Osteoblast (primary cell): ENCODE measurements at regions not wholly inside any gene's neighbourhood (a gene's known extent, or its start where the extent isn't known, plus 50 kb on each side); places are given as distances from the start of the nearest gene placed in this dataset.
A peak's percentile ranks its signal among the peaks of the same experiment; 100 is the strongest.

Source experiments
- DNase-seq: peaks from one replicate; pipeline ENCODE4 v3.0.0; 2011; ENCODE audit warnings: low spot score, mixed read lengths; ENCODE audit not compliant: insufficient read length; ENCODE audit errors: missing footprints
- H2AFZ ChIP-seq: 2 replicates; pipeline ENCODE4 v1.6.0; 2011; ENCODE audit warnings: mild to moderate bottlenecking, low read length
- H3K27ac ChIP-seq: 2 replicates; pipeline ENCODE4 v1.5.1; 2011; ENCODE audit warnings: mild to moderate bottlenecking, low read depth, low read length, moderate library complexity
- H3K27me3 ChIP-seq: 2 replicates; pipeline ENCODE4 v1.6.0; 2012; ENCODE audit warnings: mild to moderate bottlenecking, control low read depth, inconsistent platforms, low read length, moderate library complexity; ENCODE audit not compliant: insufficient read depth
- H3K36me3 ChIP-seq: 2 replicates; pipeline ENCODE4 v1.5.1; 2011; ENCODE audit warnings: mild to moderate bottlenecking, low read length, control low read depth, moderate library complexity; ENCODE audit not compliant: insufficient read depth
- H3K4me1 ChIP-seq: 2 replicates; pipeline ENCODE4 v1.5.1; 2011; ENCODE audit warnings: mild to moderate bottlenecking, low read length, control low read depth, moderate library complexity; ENCODE audit not compliant: insufficient read depth
- H3K4me2 ChIP-seq: 2 replicates; pipeline ENCODE4 v1.6.0; 2011; ENCODE audit warnings: mild to moderate bottlenecking, low read length; ENCODE audit not compliant: insufficient read depth
- H3K4me3 ChIP-seq: fragments of 200-600 bp; sonication (generic); 3 replicates; pipeline ENCODE4 v1.5.1; 2012; ENCODE audit warnings: mild to moderate bottlenecking, low read length, inconsistent platforms; ENCODE audit not compliant: insufficient read depth
- H3K79me2 ChIP-seq: 2 replicates; pipeline ENCODE4 v1.6.0; 2012; ENCODE audit warnings: mild to moderate bottlenecking, low read length, control low read depth, inconsistent platforms; ENCODE audit not compliant: insufficient read depth
- H3K9me3 ChIP-seq: 2 replicates; pipeline ENCODE4 v1.5.1; 2011; ENCODE audit warnings: low read depth, low read length, control low read depth
- H4K20me1 ChIP-seq: 2 replicates; pipeline ENCODE4 v1.6.0; 2012; ENCODE audit warnings: mild to moderate bottlenecking, low read length, control low read depth; ENCODE audit not compliant: insufficient read depth
- TF ChIP-seq, protein P1 (sequence below): IDR thresholded peaks from 2 replicates; pipeline ENCODE4 v1.5.1; 2011; ENCODE audit warnings: mild to moderate bottlenecking, low read depth, low read length, moderate library complexity; ENCODE audit errors: extremely low read depth

- H4K20me1 ChIP-seq: no peaks in the 10 kb centered on the region
- TF ChIP-seq, protein P1, sequence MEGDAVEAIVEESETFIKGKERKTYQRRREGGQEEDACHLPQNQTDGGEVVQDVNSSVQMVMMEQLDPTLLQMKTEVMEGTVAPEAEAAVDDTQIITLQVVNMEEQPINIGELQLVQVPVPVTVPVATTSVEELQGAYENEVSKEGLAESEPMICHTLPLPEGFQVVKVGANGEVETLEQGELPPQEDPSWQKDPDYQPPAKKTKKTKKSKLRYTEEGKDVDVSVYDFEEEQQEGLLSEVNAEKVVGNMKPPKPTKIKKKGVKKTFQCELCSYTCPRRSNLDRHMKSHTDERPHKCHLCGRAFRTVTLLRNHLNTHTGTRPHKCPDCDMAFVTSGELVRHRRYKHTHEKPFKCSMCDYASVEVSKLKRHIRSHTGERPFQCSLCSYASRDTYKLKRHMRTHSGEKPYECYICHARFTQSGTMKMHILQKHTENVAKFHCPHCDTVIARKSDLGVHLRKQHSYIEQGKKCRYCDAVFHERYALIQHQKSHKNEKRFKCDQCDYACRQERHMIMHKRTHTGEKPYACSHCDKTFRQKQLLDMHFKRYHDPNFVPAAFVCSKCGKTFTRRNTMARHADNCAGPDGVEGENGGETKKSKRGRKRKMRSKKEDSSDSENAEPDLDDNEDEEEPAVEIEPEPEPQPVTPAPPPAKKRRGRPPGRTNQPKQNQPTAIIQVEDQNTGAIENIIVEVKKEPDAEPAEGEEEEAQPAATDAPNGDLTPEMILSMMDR: no peak
- no peaks in the 10 kb centered on the region for H3K9me3 ChIP-seq
- DNase-seq: no peak
- peaks cover 2% of the 10 kb centered on the region for H3K27me3 ChIP-seq
- no peak overlapping the region for H3K4me3 ChIP-seq
- no peak overlapping the region for H3K27ac ChIP-seq
- no peaks in the 10 kb centered on the region for H3K79me2 ChIP-seq
- no peaks in the 10 kb centered on the region for H3K36me3 ChIP-seq
- no peak overlapping the region for H2AFZ ChIP-seq
- H3K4me2 ChIP-seq: no peak overlapping the region
- no peaks in the 10 kb centered on the region for H3K4me1 ChIP-seq
Observed at GRCh38 chr1:75990686-75991085, 58.5 kb upstream of the ASB17 start.

DNA sequence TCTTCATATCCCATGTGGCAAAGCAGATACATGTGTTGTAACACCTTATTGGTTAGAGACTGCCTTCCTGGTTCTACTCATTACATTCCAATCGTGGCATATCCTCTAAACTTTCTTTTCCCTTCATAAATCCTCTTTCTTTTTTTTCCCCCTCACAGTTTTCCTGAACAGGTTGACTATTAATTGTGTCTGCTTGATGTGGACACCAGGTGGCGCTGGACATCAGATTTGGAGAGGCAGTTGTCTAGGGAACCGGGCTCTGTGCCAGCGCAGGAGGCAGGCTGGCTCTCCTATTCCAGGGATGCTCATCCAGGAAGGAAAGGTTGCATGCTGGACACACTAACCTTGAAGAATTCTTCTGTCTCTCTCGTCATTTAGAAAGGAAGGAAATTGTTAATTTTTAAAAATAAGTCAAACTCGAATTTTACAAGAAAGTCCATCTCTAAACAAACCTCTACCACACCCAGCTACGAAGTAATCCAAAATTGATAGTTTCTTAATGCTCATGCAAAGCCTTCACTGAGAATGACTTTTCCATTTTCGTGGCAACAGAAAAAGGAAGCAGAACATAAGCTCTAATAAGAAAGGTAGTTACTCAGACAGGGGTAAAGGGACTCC is 59.4 kb upstream of the ASB17 start:
- DNase-seq: peak; percentile 69

DNA sequence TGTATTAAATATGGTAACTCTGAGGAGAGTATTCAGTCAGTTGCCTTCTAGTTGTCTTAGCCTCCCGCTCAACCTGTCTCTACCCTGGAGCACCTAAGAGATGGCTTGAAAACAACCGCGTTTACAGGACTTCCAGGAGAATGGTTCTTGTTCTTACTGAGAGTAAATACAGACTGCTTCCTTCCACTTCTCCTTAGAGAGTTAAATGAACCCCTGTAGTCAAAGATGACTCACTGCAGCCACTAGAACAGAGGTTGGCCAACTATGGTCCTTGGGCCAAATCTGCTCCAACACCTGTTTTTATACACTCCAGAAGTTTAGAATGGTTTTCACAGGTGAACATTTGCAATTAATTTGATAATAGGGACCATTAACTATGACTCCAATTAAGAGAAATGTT is 60.1 kb upstream of the ASB17 start:
- Histone ChIP-seq H3K4me3 (no peak overlapping the region), H4K20me1 (no peaks in the 10 kb centered on the region), H3K27ac (no peak overlapping the region), H2AFZ (no peak overlapping the region), H3K9me3 (no peaks in the 10 kb centered on the region), H3K4me1 (no peaks in the 10 kb centered on the region), H3K4me2 (no peak overlapping the region), H3K79me2 (no peaks in the 10 kb centered on the region), H3K36me3 (no peaks in the 10 kb centered on the region), H3K27me3 (peaks cover 2% of the 10 kb centered on the region)
- TF ChIP-seq, protein P1: no peak
- no peak for DNase-seq

More for the DNA sequence above, 59.4 kb upstream of the ASB17 start:
- H3K27ac ChIP-seq: no peak overlapping the region
- H3K4me3 ChIP-seq: no peak overlapping the region
- no peak overlapping the region for H3K4me2 ChIP-seq
- H3K4me1 ChIP-seq: no peaks in the 10 kb centered on the region
- TF ChIP-seq, protein P1: peak; percentile 86
- no peaks in the 10 kb centered on the region for H3K36me3 ChIP-seq
- peaks cover 2% of the 10 kb centered on the region for H3K27me3 ChIP-seq
- no peaks in the 10 kb centered on the region for H4K20me1 ChIP-seq
- no peak overlapping the region for H2AFZ ChIP-seq
- no peaks in the 10 kb centered on the region for H3K9me3 ChIP-seq
- no peaks in the 10 kb centered on the region for H3K79me2 ChIP-seq

DNA sequence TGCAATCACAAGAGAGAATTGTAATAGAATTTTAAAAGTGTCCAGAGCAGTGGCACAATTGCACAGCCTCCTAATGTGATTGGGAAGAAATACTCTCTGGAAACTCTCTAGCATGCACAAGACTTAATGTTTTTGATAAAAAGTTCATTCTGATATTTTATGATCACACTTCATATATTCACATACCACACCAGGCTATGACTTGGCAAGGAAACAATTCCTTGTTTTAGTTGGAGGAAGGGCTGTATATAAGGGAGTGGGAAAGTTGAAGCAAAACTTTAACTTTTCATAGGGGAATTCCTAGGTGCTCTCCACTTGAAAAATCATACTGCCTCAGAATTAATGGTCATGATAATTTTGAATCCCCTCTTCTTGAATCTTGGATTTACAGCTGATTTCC is 61.5 kb upstream of the ASB17 start:
- Histone ChIP-seq H2AFZ (no peak overlapping the region), H3K4me1 (no peaks in the 10 kb centered on the region), H3K9me3 (no peaks in the 10 kb centered on the region), H3K4me3 (no peak overlapping the region), H4K20me1 (no peaks in the 10 kb centered on the region), H3K27ac (no peak overlapping the region), H3K27me3 (no peaks in the 10 kb centered on the region), H3K4me2 (no peak overlapping the region), H3K79me2 (no peaks in the 10 kb centered on the region), H3K36me3 (no peaks in the 10 kb centered on the region)
- TF ChIP-seq, protein P1: no peak
- DNase-seq: peak; percentile 14
